ENCODE measurements at regions not wholly inside any gene's neighbourhood (a gene's known extent, or its start where the extent isn't known, plus 50 kb on each side); places are given as distances from the start of the nearest gene placed in this dataset.

DNA sequence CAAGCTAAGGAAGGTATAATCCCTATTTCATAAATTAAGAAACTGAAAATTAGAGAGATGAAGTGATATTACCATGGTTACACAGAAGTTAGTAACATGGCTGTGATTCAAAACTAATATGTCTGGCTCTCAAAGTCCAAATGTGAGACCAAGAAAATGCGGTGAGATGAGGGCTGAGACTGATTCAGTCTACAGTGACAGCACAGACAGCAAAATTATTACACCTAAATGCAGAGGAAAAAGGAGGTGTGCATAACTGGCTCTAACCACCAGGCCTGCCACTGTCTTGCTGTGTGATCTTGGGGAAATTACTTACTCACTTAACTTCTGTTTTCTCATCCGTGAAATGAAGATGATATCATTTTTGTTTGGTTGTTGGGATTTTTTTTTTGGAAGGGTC is 270.0 kb upstream of the SOX9 start:
- H3K4me3 ChIP-seq (replicated peaks; ENCODE audit: insufficient read depth, low read length), result no peak overlapping the region
- DNase-seq (ENCODE audit: low read depth in 1 of 2, low spot score in 1 of 2), result no peak
- no peaks in the 10 kb centered on the region for H3K27me3 ChIP-seq (ENCODE audit: insufficient read depth, poor library complexity, severe bottlenecking)
- no peak overlapping the region for H3K27ac ChIP-seq (replicated peaks)
- TF ChIP-seq SPI1 (IDR thresholded peaks at IDR 0.05; ENCODE audit: borderline replicate concordance, low read depth) (no peak), GABPA (IDR thresholded peaks at IDR 0.05; ENCODE audit: low read depth) (no peak), POLR2AphosphoS5 (IDR thresholded peaks at IDR 0.05; ENCODE audit: low read depth) (no peak)
- TF ChIP-seq, protein P1, sequence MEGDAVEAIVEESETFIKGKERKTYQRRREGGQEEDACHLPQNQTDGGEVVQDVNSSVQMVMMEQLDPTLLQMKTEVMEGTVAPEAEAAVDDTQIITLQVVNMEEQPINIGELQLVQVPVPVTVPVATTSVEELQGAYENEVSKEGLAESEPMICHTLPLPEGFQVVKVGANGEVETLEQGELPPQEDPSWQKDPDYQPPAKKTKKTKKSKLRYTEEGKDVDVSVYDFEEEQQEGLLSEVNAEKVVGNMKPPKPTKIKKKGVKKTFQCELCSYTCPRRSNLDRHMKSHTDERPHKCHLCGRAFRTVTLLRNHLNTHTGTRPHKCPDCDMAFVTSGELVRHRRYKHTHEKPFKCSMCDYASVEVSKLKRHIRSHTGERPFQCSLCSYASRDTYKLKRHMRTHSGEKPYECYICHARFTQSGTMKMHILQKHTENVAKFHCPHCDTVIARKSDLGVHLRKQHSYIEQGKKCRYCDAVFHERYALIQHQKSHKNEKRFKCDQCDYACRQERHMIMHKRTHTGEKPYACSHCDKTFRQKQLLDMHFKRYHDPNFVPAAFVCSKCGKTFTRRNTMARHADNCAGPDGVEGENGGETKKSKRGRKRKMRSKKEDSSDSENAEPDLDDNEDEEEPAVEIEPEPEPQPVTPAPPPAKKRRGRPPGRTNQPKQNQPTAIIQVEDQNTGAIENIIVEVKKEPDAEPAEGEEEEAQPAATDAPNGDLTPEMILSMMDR (IDR thresholded peaks at IDR 0.05; ENCODE audit: insufficient read depth, low read length), result no peak
- TF ChIP-seq, protein P2, sequence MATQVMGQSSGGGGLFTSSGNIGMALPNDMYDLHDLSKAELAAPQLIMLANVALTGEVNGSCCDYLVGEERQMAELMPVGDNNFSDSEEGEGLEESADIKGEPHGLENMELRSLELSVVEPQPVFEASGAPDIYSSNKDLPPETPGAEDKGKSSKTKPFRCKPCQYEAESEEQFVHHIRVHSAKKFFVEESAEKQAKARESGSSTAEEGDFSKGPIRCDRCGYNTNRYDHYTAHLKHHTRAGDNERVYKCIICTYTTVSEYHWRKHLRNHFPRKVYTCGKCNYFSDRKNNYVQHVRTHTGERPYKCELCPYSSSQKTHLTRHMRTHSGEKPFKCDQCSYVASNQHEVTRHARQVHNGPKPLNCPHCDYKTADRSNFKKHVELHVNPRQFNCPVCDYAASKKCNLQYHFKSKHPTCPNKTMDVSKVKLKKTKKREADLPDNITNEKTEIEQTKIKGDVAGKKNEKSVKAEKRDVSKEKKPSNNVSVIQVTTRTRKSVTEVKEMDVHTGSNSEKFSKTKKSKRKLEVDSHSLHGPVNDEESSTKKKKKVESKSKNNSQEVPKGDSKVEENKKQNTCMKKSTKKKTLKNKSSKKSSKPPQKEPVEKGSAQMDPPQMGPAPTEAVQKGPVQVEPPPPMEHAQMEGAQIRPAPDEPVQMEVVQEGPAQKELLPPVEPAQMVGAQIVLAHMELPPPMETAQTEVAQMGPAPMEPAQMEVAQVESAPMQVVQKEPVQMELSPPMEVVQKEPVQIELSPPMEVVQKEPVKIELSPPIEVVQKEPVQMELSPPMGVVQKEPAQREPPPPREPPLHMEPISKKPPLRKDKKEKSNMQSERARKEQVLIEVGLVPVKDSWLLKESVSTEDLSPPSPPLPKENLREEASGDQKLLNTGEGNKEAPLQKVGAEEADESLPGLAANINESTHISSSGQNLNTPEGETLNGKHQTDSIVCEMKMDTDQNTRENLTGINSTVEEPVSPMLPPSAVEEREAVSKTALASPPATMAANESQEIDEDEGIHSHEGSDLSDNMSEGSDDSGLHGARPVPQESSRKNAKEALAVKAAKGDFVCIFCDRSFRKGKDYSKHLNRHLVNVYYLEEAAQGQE (IDR thresholded peaks at IDR 0.05; ENCODE audit: insufficient replicate concordance, low read depth), result no peak

DNA sequence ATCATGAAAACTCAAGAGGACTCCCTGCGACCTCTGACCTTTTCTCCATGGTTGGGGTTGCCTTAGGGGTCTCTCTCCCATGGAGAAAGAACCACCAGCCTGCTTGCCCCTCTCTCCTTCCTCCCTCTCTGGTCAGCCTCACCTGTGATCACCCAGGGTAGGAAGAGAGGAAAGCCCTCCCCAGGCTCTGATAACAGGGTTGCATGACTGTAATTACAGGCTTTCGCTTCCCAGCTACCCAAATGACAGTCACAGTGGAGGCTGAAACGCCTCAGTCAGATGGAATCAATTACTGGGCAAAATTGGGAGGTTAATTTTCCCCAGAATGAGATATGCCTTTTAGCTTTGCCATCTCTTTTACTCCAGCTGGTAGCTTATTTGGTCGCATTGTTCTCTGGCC is 265.8 kb upstream of the SOX9 start:
- no peak for DNase-seq (ENCODE audit: low read depth in 1 of 2, low spot score in 1 of 2)
- no peaks in the 10 kb centered on the region for H3K27me3 ChIP-seq (ENCODE audit: insufficient read depth, poor library complexity, severe bottlenecking)
- TF ChIP-seq SPI1 (IDR thresholded peaks at IDR 0.05; ENCODE audit: borderline replicate concordance, low read depth) (no peak), POLR2AphosphoS5 (IDR thresholded peaks at IDR 0.05; ENCODE audit: low read depth) (no peak), GABPA (IDR thresholded peaks at IDR 0.05; ENCODE audit: low read depth) (no peak)
- TF ChIP-seq, protein P2 (IDR thresholded peaks at IDR 0.05; ENCODE audit: insufficient replicate concordance, low read depth), result no peak
- TF ChIP-seq, protein P1 (IDR thresholded peaks at IDR 0.05; ENCODE audit: insufficient read depth, low read length), result no peak
- H3K27ac ChIP-seq (replicated peaks), result no peak overlapping the region
- no peak overlapping the region for H3K4me3 ChIP-seq (replicated peaks; ENCODE audit: insufficient read depth, low read length)

DNA sequence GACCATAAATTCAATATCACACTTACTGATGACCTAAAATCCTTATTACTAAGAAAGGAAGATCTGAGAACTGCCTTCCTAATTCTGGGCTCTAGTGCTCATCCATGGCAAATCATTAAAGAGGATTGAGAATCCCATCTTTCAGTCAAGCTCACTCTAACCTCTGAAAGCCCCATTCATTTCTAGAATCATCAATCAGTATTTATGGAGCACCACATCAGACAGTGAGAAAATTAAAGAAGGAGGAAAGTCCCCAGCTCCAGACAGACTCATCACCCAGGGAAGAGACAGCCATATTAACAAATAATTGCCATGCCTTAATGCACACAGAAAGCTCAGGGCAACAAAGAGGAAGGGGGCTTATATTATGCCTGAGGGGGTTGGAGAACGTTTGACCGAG is 256.1 kb upstream of the SOX9 start:
- TF ChIP-seq POLR2AphosphoS5 (IDR thresholded peaks at IDR 0.05; ENCODE audit: low read depth), result no peak
- no peak for TF ChIP-seq GABPA (IDR thresholded peaks at IDR 0.05; ENCODE audit: low read depth)
- TF ChIP-seq, protein P1 (IDR thresholded peaks at IDR 0.05; ENCODE audit: insufficient read depth, low read length), result no peak
- no peak for DNase-seq (ENCODE audit: low read depth in 1 of 2, low spot score in 1 of 2)
- H3K4me3 ChIP-seq (replicated peaks; ENCODE audit: insufficient read depth, low read length), result no peak overlapping the region
- H3K27me3 ChIP-seq (ENCODE audit: insufficient read depth, poor library complexity, severe bottlenecking), result no peaks in the 10 kb centered on the region
- no peak overlapping the region for H3K27ac ChIP-seq (replicated peaks)

DNA sequence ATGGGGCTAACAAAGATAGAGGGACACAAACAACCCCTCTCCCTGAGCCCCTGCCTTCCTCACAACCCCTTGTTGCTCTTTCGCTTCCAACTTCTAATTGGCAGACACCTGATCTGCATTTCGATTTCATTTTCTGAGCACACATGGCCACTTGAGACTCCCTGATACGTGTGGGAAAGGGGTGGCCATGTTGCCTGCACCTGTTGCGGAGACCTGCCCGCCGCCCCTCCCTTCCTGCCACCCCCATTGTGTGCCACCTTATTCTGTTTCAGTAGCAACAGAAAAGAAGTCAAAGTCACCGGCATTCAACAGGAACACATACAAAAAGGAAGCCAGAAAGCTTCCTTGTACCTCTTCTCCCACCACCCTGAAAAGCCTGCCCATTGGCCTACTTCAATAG is 254.7 kb upstream of the SOX9 start:
- TF ChIP-seq POLR2AphosphoS5 (IDR thresholded peaks at IDR 0.05; ENCODE audit: low read depth), result no peak
- no peak for TF ChIP-seq SPI1 (IDR thresholded peaks at IDR 0.05; ENCODE audit: borderline replicate concordance, low read depth)
- no peak for TF ChIP-seq GABPA (IDR thresholded peaks at IDR 0.05; ENCODE audit: low read depth)
- TF ChIP-seq, protein P2 (IDR thresholded peaks at IDR 0.05; ENCODE audit: insufficient replicate concordance, low read depth), result no peak
- TF ChIP-seq, protein P1 (IDR thresholded peaks at IDR 0.05; ENCODE audit: insufficient read depth, low read length), result no peak
- Histone ChIP-seq H3K4me3 (replicated peaks; ENCODE audit: insufficient read depth, low read length) (no peak overlapping the region), H3K27ac (replicated peaks) (no peak overlapping the region), H3K27me3 (ENCODE audit: insufficient read depth, poor library complexity, severe bottlenecking) (no peaks in the 10 kb centered on the region)
- no peak for DNase-seq (ENCODE audit: low read depth in 1 of 2, low spot score in 1 of 2)

Data from HL-60 (cell line).